ENCODE measurements at regions not wholly inside any gene's neighbourhood (a gene's known extent, or its start where the extent isn't known, plus 50 kb on each side); places are given as distances from the start of the nearest gene placed in this dataset.

DNA sequence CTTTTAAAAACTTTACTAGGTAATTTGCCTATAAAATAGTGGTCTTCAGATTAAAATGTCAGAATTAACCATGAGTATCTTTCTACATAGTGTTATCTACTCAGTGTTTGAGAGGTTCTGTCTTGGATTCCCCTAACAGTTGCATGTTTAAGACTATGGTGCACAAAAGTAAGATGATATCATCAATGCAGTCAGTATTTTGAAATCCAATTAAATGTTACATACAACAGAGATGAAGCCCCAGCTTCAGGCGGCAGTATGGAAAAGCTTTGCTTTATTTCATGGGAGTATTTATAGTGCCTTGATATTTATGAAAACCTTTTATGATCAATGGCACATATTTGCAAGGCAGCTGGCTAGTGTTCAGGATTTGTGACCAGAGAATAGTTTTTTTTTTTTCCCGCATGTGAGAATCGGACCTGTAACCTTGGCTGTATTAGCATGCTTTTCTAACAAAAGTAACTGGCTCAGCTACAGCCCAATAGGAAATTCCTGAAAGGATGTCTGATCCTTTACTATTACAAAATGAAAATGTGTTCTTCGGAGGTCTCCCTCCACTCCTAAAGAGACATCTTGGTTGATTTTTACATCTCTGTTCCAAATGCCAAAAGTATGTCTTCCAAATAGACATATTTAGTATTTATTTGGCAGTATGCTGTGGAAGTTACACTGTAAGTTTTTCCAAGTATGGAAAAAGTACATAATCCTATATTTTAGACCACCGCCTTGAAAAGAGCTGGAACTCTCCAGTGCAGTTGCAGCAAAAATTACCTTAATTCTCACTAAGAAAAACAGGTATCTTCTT is 319.3 kb upstream of the UBE2E3 start:
- no peaks in the 10 kb centered on the region for H3K23me2 ChIP-seq (ENCODE audit: insufficient read length, low read depth, low read length, poor library complexity, severe bottlenecking)
- no peak overlapping the region for H3K4ac ChIP-seq (ENCODE audit: low read depth, low read length)
- H3K9ac ChIP-seq (ENCODE audit: extremely low read depth, insufficient read length, low read length): no peak overlapping the region
- Mint-ChIP-seq H3K4me3 (no peak overlapping the region), H3K9me3 (no peaks in the 10 kb centered on the region), H3K27me3 (ENCODE audit: low read depth) (no peaks in the 10 kb centered on the region), H3K36me3 (ENCODE audit: insufficient read depth in 1 of 3, low read depth in 3 of 3) (no peaks in the 10 kb centered on the region), H3K27ac (no peak overlapping the region), H3K4me1 (peaks cover 2 to 12% of the 10 kb centered on the region in 2 experiments; a peak in 3 of 4 replicates)
- H2BK15ac ChIP-seq (ENCODE audit: low read depth, low read length): no peak overlapping the region
- H2AK5ac ChIP-seq (ENCODE audit: insufficient read length, low read length): no peak overlapping the region
- no peak overlapping the region for H2BK5ac ChIP-seq (ENCODE audit: insufficient read length, low read length)
- H3K79me1 ChIP-seq (ENCODE audit: insufficient read depth, low read depth, low read length, poor library complexity, severe bottlenecking): no peaks in the 10 kb centered on the region
- no peak overlapping the region for H4K5ac ChIP-seq (ENCODE audit: insufficient read length, low read depth, low read length)
- H4K8ac ChIP-seq (replicated peaks; ENCODE audit: insufficient read length, low read depth, low read length): no peak overlapping the region
- H2BK120ac ChIP-seq (ENCODE audit: low read depth, low read length, poor library complexity, severe bottlenecking): no peak overlapping the region
- no peak overlapping the region for H3K18ac ChIP-seq (ENCODE audit: insufficient read length, low read depth, low read length)
- no CpG with 5 or more reads among the region's 5 CpGs for WGBS (ENCODE audit: extremely low coverage, insufficient read length, low lambda C conversion rate)
- no peaks in the 10 kb centered on the region for H3K79me2 ChIP-seq (ENCODE audit: insufficient read depth, low read length)
- H4K20me1 ChIP-seq (ENCODE audit: control insufficient read depth, insufficient read depth, insufficient read length): no peaks in the 10 kb centered on the region
- no peak for TF ChIP-seq CTCF (conservative IDR thresholded peaks at IDR 0.05)
- H4K91ac ChIP-seq (ENCODE audit: insufficient read length, low read depth, low read length): no peak overlapping the region
- no peak overlapping the region for H3K27ac ChIP-seq (ENCODE audit: insufficient read length, low read depth, low read length)
- no peak overlapping the region for H3K14ac ChIP-seq (ENCODE audit: insufficient read depth, low read length)
- H2BK12ac ChIP-seq (ENCODE audit: insufficient read length, low read depth, low read length): no peak overlapping the region
- H3K4me2 ChIP-seq (ENCODE audit: insufficient read depth, insufficient read length, low read length): no peak overlapping the region
- H3K4me1 ChIP-seq (ENCODE audit: insufficient read depth, low read length): no peaks in the 10 kb centered on the region
- no peaks in the 10 kb centered on the region for H3K27me3 ChIP-seq (ENCODE audit: insufficient read depth, low read length)
- no peak overlapping the region for H2AFZ ChIP-seq (ENCODE audit: low read length)
- H3K9me3 ChIP-seq (ENCODE audit: control insufficient read depth, low read depth, low read length): no peaks in the 10 kb centered on the region
- DNase-seq: no peak
- no peak overlapping the region for H3T11ph ChIP-seq (ENCODE audit: low read length)
- H2BK20ac ChIP-seq (ENCODE audit: low read depth, low read length, poor library complexity, severe bottlenecking): no peak overlapping the region
- no peak overlapping the region for H3K56ac ChIP-seq (ENCODE audit: insufficient read length, low read depth, low read length)
- H3K23ac ChIP-seq (ENCODE audit: insufficient read length, low read depth, low read length): no peak overlapping the region

All from H9 (cell line).